ENCODE measurements at regions not wholly inside any gene's neighbourhood (a gene's known extent, or its start where the extent isn't known, plus 50 kb on each side); places are given as distances from the start of the nearest gene placed in this dataset.
"Not testable (repeated sequence)": the region's sequence is repeated elsewhere in the genome, so short reads cannot be mapped to it uniquely, and the experiment has no call there.

DNA sequence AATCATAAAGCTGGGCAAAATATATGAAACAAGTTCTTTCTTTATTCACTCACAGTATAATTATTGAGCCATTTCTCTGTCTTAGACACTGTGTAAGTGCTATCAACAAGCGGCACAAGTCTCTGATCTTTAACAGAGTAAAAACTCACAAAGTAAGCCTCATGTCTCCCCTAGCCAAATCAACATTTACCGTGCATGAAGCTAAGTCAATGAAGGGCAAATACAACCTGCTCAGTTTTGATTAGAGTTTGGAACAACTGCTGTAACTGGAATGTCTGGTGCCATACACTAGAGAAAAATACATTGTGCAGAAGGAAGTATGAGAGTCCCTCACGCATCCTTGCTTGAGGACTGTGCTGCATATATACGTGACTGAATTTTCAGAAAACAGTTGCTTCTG is 291.0 kb upstream of the EPHA3 start:
- no peak overlapping the region for H3K4me3 Mint-ChIP-seq
- no peak overlapping the region for H3K27ac Mint-ChIP-seq
- H3K4me1 Mint-ChIP-seq (ENCODE audit: low read depth) = no peaks in the 10 kb centered on the region
- no peaks in the 10 kb centered on the region for H3K36me3 Mint-ChIP-seq (ENCODE audit: insufficient read depth in 2 of 2)
- ATAC-seq (replicated peaks in 1 of 2) (no peak), DNase-seq (no peak)
- H3K9me3 Mint-ChIP-seq = peaks cover 0 to 7% of the 10 kb centered on the region in 2 donors
- no peaks in the 10 kb centered on the region for H3K27me3 Mint-ChIP-seq (ENCODE audit: low read depth)

DNA sequence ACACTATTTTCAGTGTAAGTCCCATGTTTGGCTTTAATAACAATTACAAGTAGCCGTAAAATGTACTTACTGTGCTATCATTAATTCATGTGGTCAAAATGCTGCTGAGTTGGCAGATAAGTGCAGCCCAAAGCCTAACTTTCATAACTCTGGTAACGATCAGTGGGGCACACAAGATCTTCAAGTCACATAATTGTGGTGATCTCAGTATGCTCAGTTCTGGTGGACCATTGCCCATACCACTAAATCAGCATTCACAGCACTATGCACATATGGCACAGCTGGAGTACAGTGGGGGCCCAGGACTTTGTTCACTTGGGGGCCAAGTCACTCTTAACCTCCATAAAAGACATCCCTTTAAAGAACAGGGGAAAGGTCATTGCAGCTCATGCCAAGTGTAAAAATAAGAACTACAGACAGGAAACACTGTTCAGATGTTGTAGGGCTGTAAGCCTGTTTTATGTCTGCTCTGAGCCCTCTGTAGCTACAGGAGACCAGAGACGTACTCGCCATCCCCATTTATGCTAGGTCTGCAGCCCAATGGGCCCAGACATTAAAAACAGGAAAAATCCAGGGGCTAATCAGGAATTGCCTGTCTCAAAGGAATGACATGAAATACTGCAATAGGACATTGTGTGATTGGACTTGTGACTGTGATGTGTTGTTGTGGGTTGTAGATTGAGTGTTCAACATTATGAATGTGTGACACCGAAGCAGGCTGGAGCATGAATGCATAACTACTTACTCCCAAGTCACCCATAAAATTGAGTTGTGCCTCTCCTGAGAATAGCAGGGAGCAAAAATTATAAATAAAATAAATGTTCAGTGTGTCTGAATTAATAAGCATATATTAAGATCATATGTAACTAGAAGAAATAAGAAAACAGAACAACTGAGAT is 282.5 kb upstream of the EPHA3 start:
- ATAC-seq (replicated peaks in 1 of 2) = no peak
- H3K27ac Mint-ChIP-seq = no peak overlapping the region
- no peaks in the 10 kb centered on the region for H3K4me1 Mint-ChIP-seq (ENCODE audit: low read depth)
- H3K9me3 Mint-ChIP-seq = no peaks in the 10 kb centered on the region
- no peaks in the 10 kb centered on the region for H3K27me3 Mint-ChIP-seq (ENCODE audit: low read depth)
- H3K36me3 Mint-ChIP-seq (ENCODE audit: insufficient read depth in 2 of 2) = no peaks in the 10 kb centered on the region
- DNase-seq = no peak
- H3K4me3 Mint-ChIP-seq = no peak overlapping the region

DNA sequence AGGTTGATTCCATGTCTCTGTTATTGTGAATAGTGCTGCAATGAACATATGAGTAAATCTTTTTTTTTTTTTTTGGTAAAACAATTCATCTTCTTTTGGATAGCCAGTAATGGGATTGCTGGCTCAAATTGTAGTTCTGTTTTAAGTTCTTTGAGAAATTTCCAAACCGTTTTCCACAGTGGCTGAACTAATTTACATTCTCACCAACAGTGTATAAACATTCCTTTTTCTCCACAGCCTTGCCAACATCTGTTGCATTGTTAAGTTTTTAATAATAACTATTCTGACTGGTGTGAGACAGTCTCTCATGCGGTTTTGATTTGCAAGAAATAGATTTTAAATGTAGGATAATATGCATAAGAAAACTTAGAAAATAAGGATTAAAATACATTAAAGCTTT is 279.0 kb upstream of the EPHA3 start:
- no peaks in the 10 kb centered on the region for H3K27me3 Mint-ChIP-seq (ENCODE audit: low read depth)
- DNase-seq = no peak
- no peak overlapping the region for H3K27ac Mint-ChIP-seq
- H3K9me3 Mint-ChIP-seq = peaks cover 0 to 2% of the 10 kb centered on the region in 2 donors
- no peak for ATAC-seq (replicated peaks in 1 of 2)
- no peak overlapping the region for H3K4me3 Mint-ChIP-seq
- H3K4me1 Mint-ChIP-seq (ENCODE audit: low read depth) = no peaks in the 10 kb centered on the region
- no peaks in the 10 kb centered on the region for H3K36me3 Mint-ChIP-seq (ENCODE audit: insufficient read depth in 2 of 2)

DNA sequence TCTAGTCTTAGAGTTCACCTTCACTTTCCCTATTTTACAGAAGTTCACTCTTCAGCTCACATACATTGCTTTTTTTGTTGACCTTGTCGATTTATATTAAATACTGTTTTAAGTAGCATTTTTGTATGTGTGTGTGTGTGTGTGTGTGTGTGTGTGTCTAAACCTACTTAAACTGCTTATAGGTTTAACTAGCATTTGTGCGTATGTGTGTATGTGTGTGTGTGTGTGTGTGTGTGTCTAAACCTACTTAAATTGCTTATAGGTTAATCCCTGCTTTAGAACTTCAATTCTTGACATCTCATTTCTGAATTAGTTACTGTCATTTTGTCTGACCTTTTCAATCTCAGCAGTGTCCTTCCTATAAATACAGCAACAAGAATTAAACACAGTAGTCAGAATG is 254.8 kb upstream of the EPHA3 start:
- Mint-ChIP-seq H3K4me3 (no peak overlapping the region), H3K4me1 (ENCODE audit: low read depth) (no peaks in the 10 kb centered on the region), H3K9me3 (peaks cover 5 to 8% of the 10 kb centered on the region in 2 donors), H3K27ac (no peak overlapping the region), H3K27me3 (ENCODE audit: low read depth) (no peaks in the 10 kb centered on the region), H3K36me3 (ENCODE audit: insufficient read depth in 2 of 2) (peaks cover 0 to 2% of the 10 kb centered on the region in 2 donors)
- ATAC-seq (replicated peaks in 1 of 2) (no peak), DNase-seq (no peak)

DNA sequence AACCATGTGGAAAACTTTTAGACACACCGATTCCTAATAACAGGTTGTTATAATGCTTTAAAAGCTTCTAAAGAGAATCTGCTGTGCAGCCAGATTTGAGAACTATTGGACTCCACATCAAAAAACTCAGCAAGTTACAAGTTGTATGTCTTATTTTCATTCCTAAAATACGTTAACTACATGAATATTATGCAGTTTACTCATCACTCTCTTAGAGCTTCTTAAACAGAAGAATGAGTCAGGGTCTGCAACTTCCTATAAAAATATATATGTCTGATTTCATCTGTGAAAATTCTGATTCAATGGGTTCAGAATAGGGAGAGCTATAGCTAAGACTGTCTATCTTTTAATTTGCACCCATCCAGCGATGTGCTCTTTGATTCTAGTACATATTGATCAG is 244.2 kb upstream of the EPHA3 start:
- ATAC-seq (replicated peaks in 1 of 2) = no peak

DNA sequence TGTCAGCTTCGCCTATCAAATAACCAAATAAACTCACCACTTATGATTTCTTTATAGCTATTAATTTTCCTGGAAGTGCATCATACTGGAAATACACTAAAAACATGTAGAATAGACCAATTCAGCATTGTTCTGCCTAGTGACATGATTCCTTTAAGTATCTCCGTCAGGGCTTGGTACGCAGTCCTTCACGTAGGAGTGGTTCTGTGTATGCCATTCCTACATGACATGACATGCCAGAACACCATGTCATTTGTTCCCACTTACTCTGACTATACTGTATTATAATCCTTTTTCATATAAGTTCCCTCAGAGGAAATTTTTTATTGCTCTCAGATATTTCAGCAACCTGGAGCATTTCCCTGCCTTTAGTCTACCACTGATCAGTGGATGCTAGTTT is 230.7 kb upstream of the EPHA3 start:
- Mint-ChIP-seq H3K4me1 (ENCODE audit: low read depth) (no peaks in the 10 kb centered on the region), H3K36me3 (ENCODE audit: insufficient read depth in 2 of 2) (no peaks in the 10 kb centered on the region), H3K4me3 (no peak overlapping the region), H3K9me3 (peaks cover 0 to 4% of the 10 kb centered on the region in 2 donors), H3K27ac (no peak overlapping the region), H3K27me3 (ENCODE audit: low read depth) (no peaks in the 10 kb centered on the region)
- DNase-seq (no peak), ATAC-seq (replicated peaks in 1 of 2) (no peak)

More for the DNA sequence above, 244.2 kb upstream of the EPHA3 start:
- Mint-ChIP-seq H3K4me3 (no peak overlapping the region), H3K27ac (no peak overlapping the region), H3K27me3 (ENCODE audit: low read depth) (no peaks in the 10 kb centered on the region), H3K9me3 (peaks cover 2 to 7% of the 10 kb centered on the region in 2 donors), H3K4me1 (ENCODE audit: low read depth) (no peaks in the 10 kb centered on the region), H3K36me3 (ENCODE audit: insufficient read depth in 2 of 2) (no peaks in the 10 kb centered on the region)
- DNase-seq = no peak

DNA sequence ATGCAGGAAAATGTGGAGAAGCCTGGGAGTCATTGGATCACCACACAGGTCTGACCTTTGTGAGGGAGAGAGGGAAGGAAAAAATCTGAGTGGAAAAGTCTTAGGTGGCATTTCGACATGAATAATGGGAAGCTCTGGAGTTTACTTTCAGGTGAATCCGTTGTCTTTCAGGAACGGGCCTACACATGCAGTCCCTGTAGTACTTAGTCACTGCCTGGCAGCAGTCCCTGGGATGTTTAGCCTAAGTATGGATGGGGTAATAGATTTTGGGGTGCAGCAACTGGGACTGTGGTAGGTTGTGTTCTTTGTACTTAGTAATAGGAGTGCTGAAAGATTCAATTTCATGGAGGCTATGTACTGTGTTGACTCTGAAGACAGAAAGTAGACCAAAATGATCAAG is 227.5 kb upstream of the EPHA3 start:
- H3K9me3 Mint-ChIP-seq = peaks cover 4 to 6% of the 10 kb centered on the region in 2 donors
- H3K4me3 Mint-ChIP-seq = no peak overlapping the region
- ATAC-seq (replicated peaks in 1 of 2) = no peak
- no peaks in the 10 kb centered on the region for H3K27me3 Mint-ChIP-seq (ENCODE audit: low read depth)
- H3K27ac Mint-ChIP-seq = no peak overlapping the region
- H3K4me1 Mint-ChIP-seq (ENCODE audit: low read depth) = no peaks in the 10 kb centered on the region
- no peaks in the 10 kb centered on the region for H3K36me3 Mint-ChIP-seq (ENCODE audit: insufficient read depth in 2 of 2)
- no peak for DNase-seq

DNA sequence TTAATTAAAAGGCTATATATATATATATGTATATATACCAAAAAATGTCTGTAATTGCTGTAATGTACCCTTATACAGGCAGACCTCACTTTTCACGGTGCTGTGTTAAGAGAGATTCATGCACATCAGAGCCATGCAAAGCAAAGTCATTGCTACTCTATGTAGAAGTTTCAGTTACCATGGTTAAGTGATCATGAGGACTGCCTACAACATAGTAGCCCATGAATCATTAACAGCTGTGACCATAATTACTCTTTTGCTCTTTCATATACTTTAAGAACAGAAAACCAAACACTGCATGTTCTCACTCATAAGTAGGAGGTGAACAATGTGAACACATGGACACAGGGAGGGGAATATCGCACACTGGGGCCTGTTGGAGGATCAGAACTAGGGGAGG is 225.3 kb upstream of the EPHA3 start:
- Mint-ChIP-seq H3K4me1 (ENCODE audit: low read depth) (no peaks in the 10 kb centered on the region), H3K27me3 (ENCODE audit: low read depth) (no peaks in the 10 kb centered on the region), H3K36me3 (ENCODE audit: insufficient read depth in 2 of 2) (no peaks in the 10 kb centered on the region), H3K9me3 (peaks cover 4 to 6% of the 10 kb centered on the region in 2 donors), H3K27ac (no peak overlapping the region), H3K4me3 (no peak overlapping the region)
- DNase-seq (no peak), ATAC-seq (replicated peaks in 1 of 2) (no peak)

DNA sequence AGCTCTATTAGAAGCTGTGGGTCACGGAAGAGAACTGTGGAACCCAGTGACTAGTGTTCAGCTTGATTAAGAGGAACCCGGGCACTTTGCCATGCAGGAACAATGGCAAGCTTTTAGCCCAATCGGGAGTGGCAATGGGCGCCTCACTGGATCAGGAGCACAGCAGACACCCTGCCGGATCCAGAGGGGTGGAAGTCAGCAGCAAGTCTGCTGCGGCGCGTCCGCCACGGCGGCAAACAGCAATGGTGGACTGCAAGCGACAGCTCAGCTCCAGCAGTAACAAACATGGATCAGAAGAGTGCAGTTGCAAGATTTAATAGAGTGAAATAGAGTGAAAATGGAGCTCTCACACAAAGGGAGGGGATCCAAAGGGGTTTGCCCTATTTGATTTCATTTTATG is 220.8 kb upstream of the EPHA3 start:
- not testable (repeated sequence) for H3K27ac Mint-ChIP-seq; H3K4me3 Mint-ChIP-seq; ATAC-seq (replicated peaks in 1 of 2); H3K27me3 Mint-ChIP-seq (ENCODE audit: low read depth); H3K4me1 Mint-ChIP-seq (ENCODE audit: low read depth); H3K9me3 Mint-ChIP-seq; H3K36me3 Mint-ChIP-seq (ENCODE audit: insufficient read depth in 2 of 2); DNase-seq

DNA sequence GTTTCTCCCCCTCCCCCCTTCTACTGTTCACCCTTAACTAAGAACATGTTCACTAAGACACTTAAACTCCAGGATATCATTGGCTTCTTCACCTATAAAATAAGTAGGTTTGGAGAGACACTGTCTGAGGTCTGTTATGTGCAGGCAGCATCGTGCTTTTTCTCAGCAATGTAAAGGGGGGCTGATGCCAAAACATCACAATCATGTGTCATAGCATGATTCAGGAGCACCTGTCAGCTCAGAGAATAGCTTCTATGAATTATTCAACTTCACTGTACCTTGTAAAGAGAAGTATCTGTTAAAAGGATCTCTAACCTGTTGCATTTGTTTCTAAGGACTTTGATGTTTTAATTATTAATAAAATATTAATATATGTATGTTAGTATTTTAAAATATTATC is 211.4 kb upstream of the EPHA3 start:
- Mint-ChIP-seq H3K4me3 (no peak overlapping the region), H3K9me3 (peaks cover 4 to 6% of the 10 kb centered on the region in 2 donors), H3K4me1 (ENCODE audit: low read depth) (no peaks in the 10 kb centered on the region), H3K36me3 (ENCODE audit: insufficient read depth in 2 of 2) (peaks cover 0 to 1% of the 10 kb centered on the region in 2 donors), H3K27ac (no peak overlapping the region), H3K27me3 (ENCODE audit: low read depth) (no peaks in the 10 kb centered on the region)
- DNase-seq (no peak), ATAC-seq (replicated peaks in 1 of 2) (no peak)

DNA sequence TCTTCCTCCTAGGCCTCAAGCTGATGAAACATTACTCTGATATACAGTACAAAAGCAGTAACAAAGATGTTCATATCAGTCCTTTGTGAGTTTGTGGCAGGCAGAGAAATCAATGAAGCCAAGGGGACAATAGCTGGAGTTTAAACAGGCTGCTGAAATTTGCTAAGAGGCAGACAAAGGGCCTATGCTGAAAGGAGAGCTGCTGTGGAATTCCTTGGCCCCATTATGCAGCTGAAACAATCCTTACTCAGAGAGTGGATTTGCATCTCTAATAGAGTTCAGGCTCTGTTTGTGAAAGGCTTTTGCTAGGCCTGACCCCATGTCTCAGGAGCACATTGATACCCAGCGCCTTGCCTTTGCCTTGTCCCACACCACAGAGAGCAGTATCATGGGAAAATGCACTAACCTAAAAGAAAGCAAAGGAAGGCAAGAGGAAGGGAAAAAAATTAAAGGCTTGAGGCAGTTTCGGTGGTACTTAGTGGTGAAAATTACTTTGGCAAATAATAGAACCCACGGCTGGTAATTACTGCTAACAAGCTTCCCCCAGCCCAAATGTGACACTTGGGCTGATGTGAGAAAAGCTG is 195.0 kb upstream of the EPHA3 start:
- Mint-ChIP-seq H3K9me3 (peaks cover 2 to 7% of the 10 kb centered on the region in 2 donors), H3K4me3 (no peak overlapping the region), H3K4me1 (ENCODE audit: low read depth) (no peaks in the 10 kb centered on the region), H3K27me3 (ENCODE audit: low read depth) (no peaks in the 10 kb centered on the region), H3K27ac (no peak overlapping the region), H3K36me3 (ENCODE audit: insufficient read depth in 2 of 2) (no peaks in the 10 kb centered on the region)
- ATAC-seq (replicated peaks in 1 of 2) = no peak
- DNase-seq = no peak

DNA sequence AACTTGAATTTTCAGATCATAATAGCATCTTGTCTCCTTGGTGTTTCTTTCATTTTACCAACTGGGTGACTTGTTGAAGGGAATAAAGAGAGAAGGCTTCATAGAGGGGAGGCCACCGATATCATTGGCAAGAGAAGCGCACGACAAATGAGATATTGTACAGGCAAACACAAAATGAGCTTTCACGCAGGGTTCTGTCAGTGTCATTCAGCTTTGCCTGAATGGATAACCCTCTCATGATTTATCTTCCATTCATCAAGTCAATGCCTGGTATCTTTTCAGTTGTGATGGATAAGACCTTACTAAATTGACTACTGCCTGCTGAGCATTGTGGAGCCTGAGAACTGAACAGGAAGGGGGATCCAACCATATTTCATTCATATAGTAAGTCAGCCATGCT is 188.6 kb upstream of the EPHA3 start:
- Mint-ChIP-seq H3K4me1 (ENCODE audit: low read depth) (no peaks in the 10 kb centered on the region), H3K4me3 (no peak overlapping the region), H3K9me3 (peaks cover 3 to 4% of the 10 kb centered on the region in 2 donors), H3K36me3 (ENCODE audit: insufficient read depth in 2 of 2) (no peaks in the 10 kb centered on the region), H3K27ac (no peak overlapping the region), H3K27me3 (ENCODE audit: low read depth) (no peaks in the 10 kb centered on the region)
- DNase-seq (no peak), ATAC-seq (replicated peaks in 1 of 2) (no peak)

DNA sequence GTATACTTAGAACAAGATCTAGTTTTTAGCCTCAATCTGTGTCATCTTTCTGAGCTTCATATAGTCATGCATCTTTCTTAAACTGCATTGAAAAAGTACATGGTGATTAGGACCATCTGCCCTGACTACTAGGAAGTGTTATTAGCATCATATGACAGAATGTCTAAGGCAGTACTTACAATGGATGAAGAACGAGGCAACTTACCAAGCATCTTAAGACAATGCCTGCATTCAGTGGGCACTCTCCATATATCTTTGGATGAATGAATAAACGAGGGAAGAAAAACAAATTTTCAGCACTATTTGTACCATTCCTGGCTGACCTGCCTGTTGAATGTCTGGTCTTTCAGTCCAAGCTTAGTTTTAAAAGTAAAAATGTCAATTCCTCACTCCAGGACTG is 185.4 kb upstream of the EPHA3 start:
- H3K27ac Mint-ChIP-seq = no peak overlapping the region
- H3K9me3 Mint-ChIP-seq = peaks cover 1 to 3% of the 10 kb centered on the region in 2 donors
- DNase-seq (no peak), ATAC-seq (replicated peaks in 1 of 2) (no peak)
- H3K4me1 Mint-ChIP-seq (ENCODE audit: low read depth) = no peaks in the 10 kb centered on the region
- H3K36me3 Mint-ChIP-seq (ENCODE audit: insufficient read depth in 2 of 2) = no peaks in the 10 kb centered on the region
- no peaks in the 10 kb centered on the region for H3K27me3 Mint-ChIP-seq (ENCODE audit: low read depth)
- H3K4me3 Mint-ChIP-seq = no peak overlapping the region

DNA sequence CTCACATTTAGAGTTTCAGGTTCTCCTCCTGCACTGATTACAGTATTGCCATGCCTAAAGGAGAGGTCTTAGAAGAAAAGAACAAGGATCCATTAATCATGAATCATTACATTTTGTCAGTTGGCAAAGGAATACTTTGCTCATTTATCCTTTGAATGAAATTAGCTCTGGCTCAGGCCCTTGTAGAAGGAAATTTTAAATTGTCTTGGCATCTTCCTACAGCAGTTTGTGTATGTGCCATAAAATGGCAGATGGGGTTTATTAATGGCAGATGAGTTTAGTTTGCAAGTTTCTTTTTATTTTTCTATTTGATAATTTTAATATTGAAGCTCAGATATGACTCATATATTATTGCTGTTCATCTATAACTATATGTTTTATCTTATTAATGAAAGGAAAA is 181.2 kb upstream of the EPHA3 start:
- Mint-ChIP-seq H3K27ac (no peak overlapping the region), H3K4me3 (no peak overlapping the region), H3K36me3 (ENCODE audit: insufficient read depth in 2 of 2) (no peaks in the 10 kb centered on the region), H3K4me1 (ENCODE audit: low read depth) (no peaks in the 10 kb centered on the region), H3K9me3 (peaks cover 3 to 4% of the 10 kb centered on the region in 2 donors), H3K27me3 (ENCODE audit: low read depth) (no peaks in the 10 kb centered on the region)
- DNase-seq (no peak), ATAC-seq (replicated peaks in 1 of 2) (no peak)
